ENCODE measurements at regions not wholly inside any gene's neighbourhood (a gene's known extent, or its start where the extent isn't known, plus 50 kb on each side); places are given as distances from the start of the nearest gene placed in this dataset.

- TF ChIP-seq POLR2AphosphoS5 (IDR thresholded peaks at IDR 0.05; ENCODE audit: borderline replicate concordance, low read depth, low read length) (no peak), EZH2 (IDR thresholded peaks at IDR 0.05) (no peak), FOXP2 (optimal IDR thresholded peaks at IDR 0.05; ENCODE audit: control extremely low read depth, extremely low read length, insufficient read depth) (no peak)
Observed at GRCh38 chr2:43127941-43128558, 98.4 kb downstream of the ZFP36L2 start.

Data from SK-N-MC (cell line).